Ovary (tissue), 3 donors: ENCODE measurements at regions not wholly inside any gene's neighbourhood (a gene's known extent, or its start where the extent isn't known, plus 50 kb on each side); places are given as distances from the start of the nearest gene placed in this dataset.
"Not testable (repeated sequence)": the region's sequence is repeated elsewhere in the genome, so short reads cannot be mapped to it uniquely, and the experiment has no call there.

Experiments
- POLR2A ChIP-seq: fragments of 450-650 bp; IDR thresholded peaks from one replicate; pipeline ENCODE4 v1.6.1; 2017; ENCODE audit warnings: antibody characterized with exemption, mild to moderate bottlenecking, moderate library complexity
- TF ChIP-seq, protein P1 (sequence below), 3 donors: fragments of 450-650 bp in 2 of 3; fragments of 200-600 bp in 1 of 3; IDR thresholded peaks; one replicate each; pipeline versions ENCODE4 v1.5.1 to v1.8.0; 2016 to 2022; ENCODE audit warnings: antibody characterized with exemption in 3 of 3, mild to moderate bottlenecking in 1 of 3
- donor health status: DM: no; HTN: no; CAD: no.

GRCh38 chrX:73914792-73915191, 62.3 kb upstream of the XIST start:
- TF ChIP-seq, protein P1, sequence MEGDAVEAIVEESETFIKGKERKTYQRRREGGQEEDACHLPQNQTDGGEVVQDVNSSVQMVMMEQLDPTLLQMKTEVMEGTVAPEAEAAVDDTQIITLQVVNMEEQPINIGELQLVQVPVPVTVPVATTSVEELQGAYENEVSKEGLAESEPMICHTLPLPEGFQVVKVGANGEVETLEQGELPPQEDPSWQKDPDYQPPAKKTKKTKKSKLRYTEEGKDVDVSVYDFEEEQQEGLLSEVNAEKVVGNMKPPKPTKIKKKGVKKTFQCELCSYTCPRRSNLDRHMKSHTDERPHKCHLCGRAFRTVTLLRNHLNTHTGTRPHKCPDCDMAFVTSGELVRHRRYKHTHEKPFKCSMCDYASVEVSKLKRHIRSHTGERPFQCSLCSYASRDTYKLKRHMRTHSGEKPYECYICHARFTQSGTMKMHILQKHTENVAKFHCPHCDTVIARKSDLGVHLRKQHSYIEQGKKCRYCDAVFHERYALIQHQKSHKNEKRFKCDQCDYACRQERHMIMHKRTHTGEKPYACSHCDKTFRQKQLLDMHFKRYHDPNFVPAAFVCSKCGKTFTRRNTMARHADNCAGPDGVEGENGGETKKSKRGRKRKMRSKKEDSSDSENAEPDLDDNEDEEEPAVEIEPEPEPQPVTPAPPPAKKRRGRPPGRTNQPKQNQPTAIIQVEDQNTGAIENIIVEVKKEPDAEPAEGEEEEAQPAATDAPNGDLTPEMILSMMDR (IDR thresholded peaks at IDR 0.05) = not testable (repeated sequence)
- not testable (repeated sequence) for TF ChIP-seq POLR2A
